Natural killer cell (primary cell): ENCODE measurements at regions not wholly inside any gene's neighbourhood (a gene's known extent, or its start where the extent isn't known, plus 50 kb on each side); places are given as distances from the start of the nearest gene placed in this dataset.

Source experiments
- ATAC-seq, 3 donors: fragments of 150-1000 bp in 2 of 3; fragments of 200-7000 bp in 1 of 3; cut with Tn5 transposase; 1 replicate in 1 of 3; 2 replicates in 2 of 3; pipeline ENCODE4 v1.10.0; 2021; ENCODE audit warnings: mild to moderate bottlenecking in 2 of 3, moderate library complexity in 2 of 3
- DNase-seq, 2 donors: peaks; one replicate each; pipeline versions ENCODE4 v3.0.0 to v3.0.0-alpha.2; 2013 to 2021; ENCODE audit warnings: mixed read lengths in 1 of 2
- H3K27ac ChIP-seq: one replicate; pipeline ENCODE4 v1.5.1; 2013; ENCODE audit warnings: mild to moderate bottlenecking, low read length
- H3K27me3 ChIP-seq: one replicate; pipeline ENCODE4 v1.6.1; 2013; ENCODE audit warnings: low read length; ENCODE audit not compliant: control insufficient read depth, insufficient read depth
- H3K36me3 ChIP-seq: one replicate; pipeline ENCODE4 v1.6.1; 2013; ENCODE audit warnings: low read length; ENCODE audit not compliant: control insufficient read depth, insufficient read depth
- H3K4me1 ChIP-seq: one replicate; pipeline ENCODE4 v1.6.1; 2013; ENCODE audit warnings: low read length; ENCODE audit not compliant: control insufficient read depth, insufficient read depth
- H3K4me3 ChIP-seq: one replicate; pipeline ENCODE4 v1.5.1; 2013; ENCODE audit warnings: low read length
- H3K9me3 ChIP-seq: one replicate; pipeline ENCODE4 v1.6.1; 2013; ENCODE audit warnings: low read length; ENCODE audit not compliant: control insufficient read depth, insufficient read depth
- H3K27ac Mint-ChIP-seq, 2 donors: one replicate each; pipeline ENCODE4 v1.8.0; 2022; ENCODE audit warnings: mild to moderate bottlenecking in 2 of 2, mixed read lengths in 2 of 2, moderate library complexity in 1 of 2
- H3K27me3 Mint-ChIP-seq, 2 donors: one replicate each; pipeline ENCODE4 v1.8.0; 2022; ENCODE audit warnings: low read depth in 2 of 2, mixed read lengths in 2 of 2
- H3K36me3 Mint-ChIP-seq: one replicate; pipeline ENCODE4 v1.8.0; 2022; ENCODE audit warnings: mixed read lengths
- H3K4me1 Mint-ChIP-seq, 2 donors: one replicate each; pipeline ENCODE4 v1.8.0; 2022; ENCODE audit warnings: mixed read lengths in 2 of 2
- H3K4me3 Mint-ChIP-seq: one replicate; pipeline ENCODE4 v1.8.0; 2022; ENCODE audit warnings: mild to moderate bottlenecking, moderate library complexity, mixed read lengths
- H3K9me3 Mint-ChIP-seq, 2 donors: one replicate each; pipeline ENCODE4 v1.8.0; 2022; ENCODE audit warnings: mixed read lengths in 2 of 2
- WGBS: methylation state at CpG from one replicate; pipeline ENCODE4 v1.1.7; 2013; ENCODE audit warnings: missing lambda C conversion rate; ENCODE audit not compliant: insufficient coverage; 5-methylcytosine and 5-hydroxymethylcytosine counted together
- intact Hi-C: fragments of 100-400 bp; cut with micrococcal nuclease; formaldehyde crosslinking; loops from one replicate; pipeline ENCODE4 v1.14.2; 2022
- TF ChIP-seq, protein P1 (sequence below): fragments of 200-600 bp; IDR thresholded peaks from one replicate; pipeline ENCODE4 v1.8.0; 2022; ENCODE audit warnings: antibody characterized with exemption

DNA sequence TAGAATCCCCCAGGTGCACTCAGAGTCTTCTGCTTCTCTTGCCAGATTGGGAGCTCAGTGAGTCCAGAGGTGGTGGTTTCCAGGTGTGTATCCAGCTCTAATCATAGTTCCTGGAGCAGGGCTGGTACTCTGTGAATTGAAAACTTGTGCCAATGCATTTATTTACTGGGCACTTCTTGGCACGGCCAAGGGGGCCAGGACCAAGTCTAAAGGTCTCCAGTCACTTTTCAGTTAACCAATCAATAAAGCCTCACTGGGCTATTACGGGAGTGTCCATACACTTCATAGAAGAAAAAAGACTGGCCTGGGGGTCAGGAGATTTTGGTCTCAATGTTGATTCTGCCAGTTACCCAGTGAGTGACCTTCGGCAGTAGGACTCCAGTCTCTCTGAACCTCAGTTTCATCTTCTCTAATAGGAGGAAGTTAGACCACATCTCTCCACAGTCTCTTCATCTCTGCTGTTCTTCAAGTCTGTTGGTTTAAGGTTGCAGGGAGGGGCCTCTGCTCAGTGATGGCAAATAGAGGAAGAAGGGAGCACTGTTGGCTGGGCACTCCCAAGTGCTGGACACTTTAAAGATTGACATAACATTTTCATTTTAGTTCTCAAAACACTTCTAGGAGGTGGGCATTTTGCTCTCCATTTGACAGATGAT, 188.5 kb upstream of the E2F8 start:
- Histone ChIP-seq H3K4me3 (no peak overlapping the region), H3K9me3 (no peaks in the 10 kb centered on the region), H3K27me3 (no peaks in the 10 kb centered on the region), H3K4me1 (no peaks in the 10 kb centered on the region), H3K27ac (no peak overlapping the region), H3K36me3 (no peaks in the 10 kb centered on the region)
- TF ChIP-seq, protein P1, sequence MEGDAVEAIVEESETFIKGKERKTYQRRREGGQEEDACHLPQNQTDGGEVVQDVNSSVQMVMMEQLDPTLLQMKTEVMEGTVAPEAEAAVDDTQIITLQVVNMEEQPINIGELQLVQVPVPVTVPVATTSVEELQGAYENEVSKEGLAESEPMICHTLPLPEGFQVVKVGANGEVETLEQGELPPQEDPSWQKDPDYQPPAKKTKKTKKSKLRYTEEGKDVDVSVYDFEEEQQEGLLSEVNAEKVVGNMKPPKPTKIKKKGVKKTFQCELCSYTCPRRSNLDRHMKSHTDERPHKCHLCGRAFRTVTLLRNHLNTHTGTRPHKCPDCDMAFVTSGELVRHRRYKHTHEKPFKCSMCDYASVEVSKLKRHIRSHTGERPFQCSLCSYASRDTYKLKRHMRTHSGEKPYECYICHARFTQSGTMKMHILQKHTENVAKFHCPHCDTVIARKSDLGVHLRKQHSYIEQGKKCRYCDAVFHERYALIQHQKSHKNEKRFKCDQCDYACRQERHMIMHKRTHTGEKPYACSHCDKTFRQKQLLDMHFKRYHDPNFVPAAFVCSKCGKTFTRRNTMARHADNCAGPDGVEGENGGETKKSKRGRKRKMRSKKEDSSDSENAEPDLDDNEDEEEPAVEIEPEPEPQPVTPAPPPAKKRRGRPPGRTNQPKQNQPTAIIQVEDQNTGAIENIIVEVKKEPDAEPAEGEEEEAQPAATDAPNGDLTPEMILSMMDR: no peak
- WGBS: 83% methylated on average over 3 of the region's 3 CpGs
- Mint-ChIP-seq H3K36me3 (no peaks in the 10 kb centered on the region), H3K4me3 (no peak overlapping the region), H3K4me1 (no peaks in the 10 kb centered on the region), H3K9me3 (no peaks in the 10 kb centered on the region), H3K27me3 (peaks cover 35 to 53% of the 10 kb centered on the region in 2 donors), H3K27ac (no peak overlapping the region)
- DNase-seq: no peak
- no peak for ATAC-seq
- intact Hi-C loops: no loop called here

DNA sequence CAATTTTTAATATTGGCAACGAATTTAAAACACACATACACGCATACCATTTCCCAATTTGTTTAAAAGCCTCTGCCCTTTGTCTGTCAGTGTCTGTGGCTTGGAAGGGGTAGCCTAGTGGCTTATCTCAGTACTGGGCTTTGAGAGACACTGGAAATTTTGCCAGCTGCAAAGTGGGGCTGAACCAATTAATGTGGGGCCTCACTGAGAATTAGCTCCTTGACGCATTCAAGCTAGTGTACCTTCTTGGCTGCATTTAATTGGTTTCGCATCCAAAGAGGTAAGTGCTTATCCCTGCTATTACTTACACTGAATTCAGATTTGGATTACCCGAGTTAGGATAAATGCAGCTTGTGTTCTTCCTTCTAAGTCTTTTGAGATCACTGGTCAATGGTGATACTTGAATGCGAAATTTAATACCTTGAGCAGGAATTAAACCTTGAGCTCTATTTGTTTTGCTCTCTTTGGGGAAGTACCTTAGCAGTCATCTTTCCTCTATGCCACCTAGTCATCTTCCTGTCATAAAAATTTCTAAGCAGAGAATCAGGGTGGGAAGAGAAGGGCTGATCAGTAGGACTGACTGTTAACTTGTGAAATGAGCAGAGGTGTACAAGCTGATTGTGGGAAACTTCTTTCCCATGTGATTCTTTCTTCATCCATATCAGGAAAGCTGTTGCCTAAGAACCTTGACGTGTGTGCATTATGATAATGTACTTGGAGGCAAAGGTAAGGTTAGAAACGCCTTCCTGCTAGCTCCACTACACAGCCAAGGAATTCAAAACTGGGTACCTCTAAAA, 187.7 kb upstream of the E2F8 start:
- Mint-ChIP-seq H3K9me3 (no peaks in the 10 kb centered on the region), H3K4me1 (no peaks in the 10 kb centered on the region), H3K36me3 (no peaks in the 10 kb centered on the region), H3K27ac (no peak overlapping the region), H3K4me3 (no peak overlapping the region), H3K27me3 (peaks cover 37 to 62% of the 10 kb centered on the region in 2 donors)
- Histone ChIP-seq H3K4me1 (no peaks in the 10 kb centered on the region), H3K27ac (no peak overlapping the region), H3K4me3 (no peak overlapping the region), H3K36me3 (no peaks in the 10 kb centered on the region), H3K9me3 (no peaks in the 10 kb centered on the region), H3K27me3 (no peaks in the 10 kb centered on the region)
- 97% methylated on average over 4 of the region's 8 CpGs for WGBS
- TF ChIP-seq, protein P1: no peak
- intact Hi-C loops: no loop called here
- ATAC-seq (no peak), DNase-seq (no peak)

DNA sequence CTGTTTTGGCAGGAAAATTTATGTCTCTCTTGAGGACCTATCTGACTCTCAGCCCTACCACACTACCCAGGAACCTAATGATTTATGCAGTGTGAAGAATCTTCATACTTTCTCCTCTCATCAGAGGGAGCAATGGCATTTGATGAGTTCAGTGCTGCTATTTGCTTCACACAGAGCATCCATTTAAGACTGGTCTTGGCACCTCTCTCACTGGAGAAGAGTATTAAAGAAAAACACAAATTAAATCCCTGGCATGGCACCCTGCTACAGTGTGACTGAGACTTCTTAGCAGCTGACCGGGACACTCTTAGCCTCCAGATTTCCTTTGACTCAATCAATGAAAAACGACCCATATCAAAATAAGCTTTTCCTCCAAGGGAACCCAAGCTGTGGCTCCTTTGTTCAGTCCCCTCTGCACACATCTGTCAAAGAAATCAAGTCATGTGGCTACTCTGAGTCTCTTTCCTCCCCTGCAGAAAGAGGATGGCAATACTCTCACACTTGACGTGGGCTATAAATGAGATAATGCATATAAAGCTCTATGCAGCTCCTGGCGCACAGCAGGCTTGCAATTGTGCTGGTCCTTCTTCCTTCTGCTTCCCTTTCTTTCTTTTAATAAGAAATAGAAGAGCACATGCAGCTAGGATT, 186.1 kb upstream of the E2F8 start:
- no peaks in the 10 kb centered on the region for H3K9me3 ChIP-seq
- DNase-seq: no peak
- Mint-ChIP-seq H3K4me3 (no peak overlapping the region), H3K4me1 (no peaks in the 10 kb centered on the region), H3K9me3 (no peaks in the 10 kb centered on the region), H3K27ac (no peak overlapping the region), H3K27me3 (peaks cover 34 to 67% of the 10 kb centered on the region in 2 donors), H3K36me3 (no peaks in the 10 kb centered on the region)
- H3K4me1 ChIP-seq: no peaks in the 10 kb centered on the region
- no peak overlapping the region for H3K27ac ChIP-seq
- intact Hi-C loops: no loop called here
- no peaks in the 10 kb centered on the region for H3K27me3 ChIP-seq
- WGBS: 74% methylated on average over 4 of the region's 4 CpGs
- no peaks in the 10 kb centered on the region for H3K36me3 ChIP-seq
- TF ChIP-seq, protein P1: no peak
- H3K4me3 ChIP-seq: no peak overlapping the region
- ATAC-seq: no peak
